ENCODE measurements at regions not wholly inside any gene's neighbourhood (a gene's known extent, or its start where the extent isn't known, plus 50 kb on each side); places are given as distances from the start of the nearest gene placed in this dataset.
A peak's percentile ranks its signal among the peaks of the same experiment; 100 is the strongest.

- TF ChIP-seq GATA2 (IDR thresholded peaks at IDR 0.05; ENCODE audit: low read depth, low read length): peak; percentile 81
- peak; percentile 97 for TF ChIP-seq GATA3 (IDR thresholded peaks at IDR 0.05; ENCODE audit: low read depth, low read length)
Observed at GRCh38 chr13:79799059-79799867, 318.3 kb downstream of the NDFIP2 start.
